ENCODE measurements at regions not wholly inside any gene's neighbourhood (a gene's known extent, or its start where the extent isn't known, plus 50 kb on each side); places are given as distances from the start of the nearest gene placed in this dataset.
"Not testable (repeated sequence)": the region's sequence is repeated elsewhere in the genome, so short reads cannot be mapped to it uniquely, and the experiment has no call there.

DNA sequence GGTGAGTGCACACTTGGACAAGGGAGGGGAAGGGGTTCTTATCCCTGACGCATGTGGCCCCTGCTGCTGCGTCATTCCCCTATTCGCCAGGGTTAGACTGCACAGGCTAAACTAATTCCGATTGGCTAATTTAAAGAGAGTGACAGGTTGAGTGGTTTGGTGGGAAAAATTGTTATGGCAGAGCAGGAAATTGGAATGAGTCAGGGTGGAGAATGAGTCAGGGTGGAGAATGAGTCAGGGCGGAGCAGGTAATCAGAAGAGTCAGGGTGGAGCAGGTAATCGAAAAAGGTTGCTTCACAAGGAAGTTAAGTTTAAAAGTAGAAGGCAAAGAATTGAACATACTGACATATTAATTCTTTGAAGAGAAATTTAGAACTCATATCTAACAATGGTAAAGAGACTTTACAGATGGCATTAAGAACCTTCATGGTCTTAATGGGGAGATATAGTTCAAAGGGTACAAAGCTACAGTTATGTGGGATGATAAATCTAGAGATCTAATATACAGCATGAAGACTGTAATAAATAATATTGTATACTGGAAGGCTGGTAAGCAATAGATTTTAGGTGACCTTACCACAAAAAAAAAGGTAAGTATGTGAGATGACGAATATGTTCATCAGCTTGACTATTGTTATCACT lies 60.5 kb upstream of the XPO1 start:
- not testable (repeated sequence) for TF ChIP-seq CTCF (conservative IDR thresholded peaks at IDR 0.05 in 1 of 2, IDR thresholded peaks at IDR 0.05 in 1 of 2; ENCODE audit: extremely low read depth in 1 of 2, insufficient read depth in 1 of 2, low read depth in 1 of 2, low read length in 2 of 2); EZH2 (IDR thresholded peaks at IDR 0.05; ENCODE audit: borderline replicate concordance, low read length)
